DND-41 (cell line): ENCODE measurements at regions not wholly inside any gene's neighbourhood (a gene's known extent, or its start where the extent isn't known, plus 50 kb on each side); places are given as distances from the start of the nearest gene placed in this dataset.

Experiments
- ATAC-seq: fragments of 200-7000 bp; cut with Tn5 transposase; 3 replicates; pipeline ENCODE4 v1.9.1; 2021; ENCODE audit warnings: low read depth; ENCODE audit not compliant: insufficient read depth
- DNase-seq: peaks from one replicate; pipeline ENCODE4 v3.0.0-alpha.2; 2020
- H2AFZ ChIP-seq: 2 replicates; pipeline ENCODE4 v1.6.0; 2012; ENCODE audit warnings: low read depth, low read length
- H3K27ac ChIP-seq: 2 replicates; pipeline ENCODE4 v1.5.1; 2012; ENCODE audit warnings: low read length, inconsistent platforms
- H3K27me3 ChIP-seq: fragments of 200-600 bp; sonication (generic); 2 replicates; pipeline ENCODE4 v1.6.0; 2012; ENCODE audit warnings: low read length, mild to moderate bottlenecking, inconsistent platforms; ENCODE audit not compliant: insufficient read depth, poor library complexity
- H3K36me3 ChIP-seq: 2 replicates; pipeline ENCODE4 v1.5.1; 2012; ENCODE audit warnings: low read length, inconsistent platforms; ENCODE audit not compliant: insufficient read depth
- H3K4me1 ChIP-seq: 2 replicates; pipeline ENCODE4 v1.5.1; 2012; ENCODE audit warnings: mild to moderate bottlenecking, low read length; ENCODE audit not compliant: insufficient read depth
- H3K4me2 ChIP-seq: 2 replicates; pipeline ENCODE4 v1.6.0; 2012; ENCODE audit warnings: mild to moderate bottlenecking, moderate library complexity, low read length, inconsistent platforms; ENCODE audit not compliant: insufficient read depth
- H3K4me3 ChIP-seq, 2 experiments: fragments of 200-600 bp in 1 of 2; shearing (Covaris generic) in 1 of 2; 2 replicates each; pipeline ENCODE4 v1.5.1; 2012 to 2016; ENCODE audit warnings: inconsistent platforms in 2 of 2, low read length in 2 of 2, mild to moderate bottlenecking in 2 of 2, low read depth in 1 of 2, moderate library complexity in 1 of 2
- H3K79me2 ChIP-seq: 2 replicates; pipeline ENCODE4 v1.6.0; 2012; ENCODE audit warnings: low read length, inconsistent platforms; ENCODE audit not compliant: insufficient read depth
- H3K9ac ChIP-seq: 2 replicates; pipeline ENCODE4 v1.6.0; 2012; ENCODE audit warnings: low read depth, mild to moderate bottlenecking, inconsistent platforms, low read length, moderate library complexity
- H3K9me3 ChIP-seq: 2 replicates; pipeline ENCODE4 v1.5.1; 2012; ENCODE audit warnings: low read length, moderate library complexity, mild to moderate bottlenecking, inconsistent platforms; ENCODE audit not compliant: insufficient read depth, severe bottlenecking
- H4K20me1 ChIP-seq: 2 replicates; pipeline ENCODE4 v1.6.0; 2012; ENCODE audit warnings: low read length; ENCODE audit not compliant: insufficient read depth
- EZH2 ChIP-seq: IDR thresholded peaks from 3 replicates; pipeline ENCODE4 v1.6.1; 2012; ENCODE audit warnings: borderline replicate concordance, low read depth, mild to moderate bottlenecking, moderate library complexity, low read length, inconsistent platforms; ENCODE audit not compliant: severe bottlenecking
- TF ChIP-seq, protein P1 (sequence below): IDR thresholded peaks from 2 replicates; pipeline ENCODE4 v1.5.1; 2012; ENCODE audit warnings: borderline replicate concordance, low read length, moderate library complexity, mild to moderate bottlenecking; ENCODE audit not compliant: poor library complexity, severe bottlenecking; ENCODE audit errors: extremely low read depth

DNA sequence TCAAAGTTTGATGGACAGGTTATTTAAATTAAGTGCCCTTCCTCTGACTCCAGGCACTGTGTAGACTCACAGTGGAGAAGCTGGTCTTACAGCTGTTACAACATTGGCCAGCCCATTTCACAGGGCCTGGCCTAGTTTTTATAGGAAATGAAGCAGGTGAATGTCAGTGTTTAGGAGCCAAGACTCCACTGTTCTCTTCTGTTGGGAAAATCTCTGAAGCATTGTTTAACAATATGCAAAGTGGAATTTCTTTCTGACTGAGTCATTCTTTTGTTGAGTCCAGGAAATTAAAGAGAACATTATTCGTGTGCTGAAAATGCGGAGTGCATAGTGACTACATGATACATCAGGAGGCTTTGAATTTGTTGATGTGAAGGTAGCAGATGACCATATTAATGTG, 64.7 kb downstream of the ARRDC4 start:
- no peak for ATAC-seq
- no peak overlapping the region for H3K27ac ChIP-seq

DNA sequence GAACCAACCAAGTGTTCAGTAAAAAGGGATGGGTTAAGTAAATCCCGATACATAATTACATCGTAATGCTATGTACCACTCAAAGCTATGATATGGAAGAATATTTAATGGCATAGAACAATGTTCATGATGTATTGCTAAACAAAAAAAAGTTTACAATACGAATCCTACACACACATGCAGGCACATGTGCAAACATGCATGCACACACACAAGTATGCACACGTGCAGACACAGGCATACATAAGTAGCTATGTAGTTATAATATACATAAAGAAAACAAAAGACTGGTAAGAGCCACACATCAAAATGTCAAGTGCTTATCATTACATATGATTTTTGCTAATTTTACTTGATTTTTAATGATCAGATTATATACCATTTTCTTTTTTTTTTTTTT, 74.2 kb downstream of the ARRDC4 start:
- H3K9me3 ChIP-seq = no peaks in the 10 kb centered on the region
- H3K4me2 ChIP-seq = no peak overlapping the region
- no peak overlapping the region for H2AFZ ChIP-seq
- no peaks in the 10 kb centered on the region for H3K4me1 ChIP-seq
- no peaks in the 10 kb centered on the region for H3K27me3 ChIP-seq
- H3K4me3 ChIP-seq = no peak overlapping the region
- H3K27ac ChIP-seq = no peak overlapping the region
- no peaks in the 10 kb centered on the region for H4K20me1 ChIP-seq
- no peak for ATAC-seq
- no peak for DNase-seq
- H3K36me3 ChIP-seq = no peaks in the 10 kb centered on the region
- TF ChIP-seq, protein P1, sequence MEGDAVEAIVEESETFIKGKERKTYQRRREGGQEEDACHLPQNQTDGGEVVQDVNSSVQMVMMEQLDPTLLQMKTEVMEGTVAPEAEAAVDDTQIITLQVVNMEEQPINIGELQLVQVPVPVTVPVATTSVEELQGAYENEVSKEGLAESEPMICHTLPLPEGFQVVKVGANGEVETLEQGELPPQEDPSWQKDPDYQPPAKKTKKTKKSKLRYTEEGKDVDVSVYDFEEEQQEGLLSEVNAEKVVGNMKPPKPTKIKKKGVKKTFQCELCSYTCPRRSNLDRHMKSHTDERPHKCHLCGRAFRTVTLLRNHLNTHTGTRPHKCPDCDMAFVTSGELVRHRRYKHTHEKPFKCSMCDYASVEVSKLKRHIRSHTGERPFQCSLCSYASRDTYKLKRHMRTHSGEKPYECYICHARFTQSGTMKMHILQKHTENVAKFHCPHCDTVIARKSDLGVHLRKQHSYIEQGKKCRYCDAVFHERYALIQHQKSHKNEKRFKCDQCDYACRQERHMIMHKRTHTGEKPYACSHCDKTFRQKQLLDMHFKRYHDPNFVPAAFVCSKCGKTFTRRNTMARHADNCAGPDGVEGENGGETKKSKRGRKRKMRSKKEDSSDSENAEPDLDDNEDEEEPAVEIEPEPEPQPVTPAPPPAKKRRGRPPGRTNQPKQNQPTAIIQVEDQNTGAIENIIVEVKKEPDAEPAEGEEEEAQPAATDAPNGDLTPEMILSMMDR = no peak
- no peak for TF ChIP-seq EZH2
- no peaks in the 10 kb centered on the region for H3K79me2 ChIP-seq
- no peak overlapping the region for H3K9ac ChIP-seq

More for the DNA sequence above, 64.7 kb downstream of the ARRDC4 start:
- no peak for TF ChIP-seq EZH2
- TF ChIP-seq, protein P1 = no peak
- no peaks in the 10 kb centered on the region for H3K4me1 ChIP-seq
- no peak overlapping the region for H3K4me3 ChIP-seq
- H3K27me3 ChIP-seq = no peaks in the 10 kb centered on the region
- H2AFZ ChIP-seq = no peak overlapping the region
- no peak for DNase-seq
- H3K9me3 ChIP-seq = peaks cover 5% of the 10 kb centered on the region
- H3K9ac ChIP-seq = no peak overlapping the region
- H3K36me3 ChIP-seq = no peaks in the 10 kb centered on the region
- no peaks in the 10 kb centered on the region for H4K20me1 ChIP-seq
- no peaks in the 10 kb centered on the region for H3K79me2 ChIP-seq
- no peak overlapping the region for H3K4me2 ChIP-seq

DNA sequence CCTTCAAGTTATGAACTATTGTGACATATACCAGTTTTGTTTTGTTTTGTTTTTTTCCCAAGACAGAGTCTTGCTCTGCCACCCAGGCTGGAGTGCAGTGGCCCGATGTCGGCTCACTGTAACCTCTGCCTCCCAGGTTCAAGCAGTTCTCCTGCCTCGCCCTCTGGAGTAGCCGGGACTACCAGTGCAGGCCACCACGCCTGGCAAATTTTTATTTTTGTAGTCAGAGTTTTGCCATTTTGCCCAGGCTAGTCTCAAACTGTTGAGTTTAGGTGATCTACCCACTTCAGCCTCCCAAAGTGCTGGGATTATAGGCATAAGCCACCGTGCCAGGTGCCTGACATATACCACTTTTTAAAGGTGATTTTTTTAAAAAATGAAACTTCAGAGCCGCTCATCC, 74.6 kb downstream of the ARRDC4 start:
- H3K79me2 ChIP-seq = no peaks in the 10 kb centered on the region
- no peaks in the 10 kb centered on the region for H4K20me1 ChIP-seq
- no peaks in the 10 kb centered on the region for H3K4me1 ChIP-seq
- DNase-seq (no peak), ATAC-seq (no peak)
- TF ChIP-seq, protein P1 = no peak
- no peak for TF ChIP-seq EZH2
- H3K9me3 ChIP-seq = no peaks in the 10 kb centered on the region
- no peak overlapping the region for H3K27ac ChIP-seq
- H3K9ac ChIP-seq = no peak overlapping the region
- H3K36me3 ChIP-seq = no peaks in the 10 kb centered on the region
- peak overlapping the region; percentile 15; the same call in 1 of the 2 replicates for H2AFZ ChIP-seq
- H3K4me3 ChIP-seq = no peak overlapping the region
- no peak overlapping the region for H3K4me2 ChIP-seq
- no peaks in the 10 kb centered on the region for H3K27me3 ChIP-seq

DNA sequence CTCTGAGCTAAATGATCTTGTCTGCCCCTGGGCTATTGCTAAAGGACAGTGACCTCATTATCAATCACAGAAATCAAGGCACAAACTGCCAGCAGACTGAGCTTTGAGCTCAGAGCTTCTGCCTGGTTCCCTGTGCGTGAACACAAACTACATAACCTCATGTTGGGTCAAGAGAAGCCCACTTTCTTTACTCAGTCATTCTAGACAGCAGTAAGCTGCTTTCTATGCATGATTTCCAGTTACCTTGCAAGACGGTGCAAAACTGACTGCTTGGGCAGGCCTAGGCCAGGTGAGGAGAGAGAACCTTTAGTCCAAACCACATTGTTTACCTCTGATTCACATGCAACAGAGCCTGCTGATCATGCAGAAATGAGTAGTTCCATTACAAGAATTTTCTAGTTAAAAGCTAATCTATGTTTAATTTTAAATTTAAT, 75.1 kb downstream of the ARRDC4 start:
- H3K9me3 ChIP-seq = no peaks in the 10 kb centered on the region
- H3K27ac ChIP-seq = no peak overlapping the region
- H3K36me3 ChIP-seq = no peaks in the 10 kb centered on the region
- no peak for ATAC-seq
- H3K79me2 ChIP-seq = no peaks in the 10 kb centered on the region
- H3K9ac ChIP-seq = no peak overlapping the region
- TF ChIP-seq, protein P1 = no peak
- no peak for TF ChIP-seq EZH2
- no peaks in the 10 kb centered on the region for H3K27me3 ChIP-seq
- no peak overlapping the region for H3K4me2 ChIP-seq
- no peaks in the 10 kb centered on the region for H4K20me1 ChIP-seq
- DNase-seq = no peak
- no peaks in the 10 kb centered on the region for H3K4me1 ChIP-seq
- no peak overlapping the region for H3K4me3 ChIP-seq
- peak overlapping the region; percentile 15; the same call in 1 of the 2 replicates for H2AFZ ChIP-seq
